ENCODE measurements at regions not wholly inside any gene's neighbourhood (a gene's known extent, or its start where the extent isn't known, plus 50 kb on each side); places are given as distances from the start of the nearest gene placed in this dataset.

GRCh38 chr16:8326232-8326631 is 264.1 kb downstream of the TMEM114 start:
- Mint-ChIP-seq H3K4me3 (no peak overlapping the region), H3K4me1 (ENCODE audit: low read depth in 2 of 2) (no peaks in the 10 kb centered on the region), H3K9me3 (peaks cover 3 to 12% of the 10 kb centered on the region in 2 donors), H3K27me3 (no peaks in the 10 kb centered on the region), H3K36me3 (ENCODE audit: insufficient read depth) (no peaks in the 10 kb centered on the region), H3K27ac (no peak overlapping the region)
- no peak for ATAC-seq (replicated peaks)
- DNase-seq: no peak

GRCh38 chr16:8323153-8323552 is 267.2 kb downstream of the TMEM114 start:
- Mint-ChIP-seq H3K27ac (no peak overlapping the region), H3K4me1 (ENCODE audit: low read depth in 2 of 2) (no peaks in the 10 kb centered on the region), H3K4me3 (no peak overlapping the region), H3K9me3 (peaks cover 3 to 19% of the 10 kb centered on the region in 2 donors), H3K27me3 (no peaks in the 10 kb centered on the region), H3K36me3 (ENCODE audit: insufficient read depth) (no peaks in the 10 kb centered on the region)
- DNase-seq (no peak), ATAC-seq (replicated peaks) (no peak)

GRCh38 chr16:8320131-8320530 is 270.2 kb downstream of the TMEM114 start:
- Mint-ChIP-seq H3K27ac (no peak overlapping the region), H3K36me3 (ENCODE audit: insufficient read depth) (no peaks in the 10 kb centered on the region)
- ATAC-seq (replicated peaks): no peak

GRCh38 chr16:8310816-8311215 is 279.5 kb downstream of the TMEM114 start:
- no peak for DNase-seq
- H3K27ac Mint-ChIP-seq: no peak overlapping the region
- no peaks in the 10 kb centered on the region for H3K4me1 Mint-ChIP-seq (ENCODE audit: low read depth in 2 of 2)
- H3K36me3 Mint-ChIP-seq (ENCODE audit: insufficient read depth): no peaks in the 10 kb centered on the region
- H3K27me3 Mint-ChIP-seq: no peaks in the 10 kb centered on the region
- H3K9me3 Mint-ChIP-seq: peaks cover 0 to 10% of the 10 kb centered on the region in 2 donors
- no peak overlapping the region for H3K4me3 Mint-ChIP-seq
- ATAC-seq (replicated peaks): no peak

More at GRCh38 chr16:8320131-8320530, 270.2 kb downstream of the TMEM114 start:
- no peaks in the 10 kb centered on the region for H3K4me1 Mint-ChIP-seq (ENCODE audit: low read depth in 2 of 2)
- peaks cover 3 to 19% of the 10 kb centered on the region in 2 donors for H3K9me3 Mint-ChIP-seq
- no peaks in the 10 kb centered on the region for H3K27me3 Mint-ChIP-seq
- DNase-seq: no peak
- H3K4me3 Mint-ChIP-seq: no peak overlapping the region

- ATAC-seq (replicated peaks) (no peak), DNase-seq (no peak)
- no peak overlapping the region for H3K4me3 Mint-ChIP-seq
- H3K9me3 Mint-ChIP-seq: peaks cover 0 to 10% of the 10 kb centered on the region in 2 donors
- no peaks in the 10 kb centered on the region for H3K4me1 Mint-ChIP-seq (ENCODE audit: low read depth in 2 of 2)
- no peaks in the 10 kb centered on the region for H3K36me3 Mint-ChIP-seq (ENCODE audit: insufficient read depth)
- no peaks in the 10 kb centered on the region for H3K27me3 Mint-ChIP-seq
- H3K27ac Mint-ChIP-seq: no peak overlapping the region
Observed at GRCh38 chr16:8310323-8310722, 280.0 kb downstream of the TMEM114 start.

GRCh38 chr16:8305201-8305600 is 285.1 kb downstream of the TMEM114 start:
- Mint-ChIP-seq H3K4me3 (no peak overlapping the region), H3K27me3 (no peaks in the 10 kb centered on the region), H3K9me3 (peaks cover 10 to 12% of the 10 kb centered on the region in 2 donors), H3K27ac (no peak overlapping the region), H3K4me1 (ENCODE audit: low read depth in 2 of 2) (no peaks in the 10 kb centered on the region), H3K36me3 (ENCODE audit: insufficient read depth) (no peaks in the 10 kb centered on the region)
- ATAC-seq (replicated peaks) (no peak), DNase-seq (no peak)

- peaks cover 15 to 25% of the 10 kb centered on the region in 2 donors for H3K9me3 Mint-ChIP-seq
- no peak for ATAC-seq (replicated peaks)
- DNase-seq: no peak
Observed at GRCh38 chr16:8299635-8300034, 290.7 kb downstream of the TMEM114 start.

GRCh38 chr16:8295513-8296237 is 294.6 kb downstream of the TMEM114 start:
- H3K4me1 Mint-ChIP-seq (ENCODE audit: low read depth in 2 of 2): no peaks in the 10 kb centered on the region
- no peaks in the 10 kb centered on the region for H3K36me3 Mint-ChIP-seq (ENCODE audit: insufficient read depth)
- ATAC-seq (replicated peaks): no peak
- peaks cover 13 to 14% of the 10 kb centered on the region in 2 donors for H3K9me3 Mint-ChIP-seq
- DNase-seq: no peak
- no peak overlapping the region for H3K4me3 Mint-ChIP-seq
- H3K27ac Mint-ChIP-seq: no peak overlapping the region
- no peaks in the 10 kb centered on the region for H3K27me3 Mint-ChIP-seq

More at GRCh38 chr16:8299635-8300034, 290.7 kb downstream of the TMEM114 start:
- Mint-ChIP-seq H3K27ac (no peak overlapping the region), H3K4me1 (ENCODE audit: low read depth in 2 of 2) (no peaks in the 10 kb centered on the region), H3K36me3 (ENCODE audit: insufficient read depth) (no peaks in the 10 kb centered on the region), H3K27me3 (no peaks in the 10 kb centered on the region), H3K4me3 (no peak overlapping the region)

- no peaks in the 10 kb centered on the region for H3K4me1 Mint-ChIP-seq (ENCODE audit: low read depth in 2 of 2)
- no peak overlapping the region for H3K27ac Mint-ChIP-seq
- H3K4me3 Mint-ChIP-seq: no peak overlapping the region
- peaks cover 12 to 13% of the 10 kb centered on the region in 2 donors for H3K9me3 Mint-ChIP-seq
- ATAC-seq (replicated peaks) (no peak), DNase-seq (no peak)
- no peaks in the 10 kb centered on the region for H3K27me3 Mint-ChIP-seq
- H3K36me3 Mint-ChIP-seq (ENCODE audit: insufficient read depth): no peaks in the 10 kb centered on the region
Observed at GRCh38 chr16:8293413-8293812, 296.9 kb downstream of the TMEM114 start.

- ATAC-seq (replicated peaks): no peak
- no peak overlapping the region for H3K27ac Mint-ChIP-seq
Observed at GRCh38 chr16:8292271-8292670, 298.0 kb downstream of the TMEM114 start.

GRCh38 chr16:8286348-8286747 is 304.0 kb downstream of the TMEM114 start:
- Mint-ChIP-seq H3K36me3 (ENCODE audit: insufficient read depth) (no peaks in the 10 kb centered on the region), H3K27me3 (no peaks in the 10 kb centered on the region), H3K9me3 (peaks cover 0 to 7% of the 10 kb centered on the region in 2 donors), H3K4me3 (no peak overlapping the region), H3K27ac (no peak overlapping the region), H3K4me1 (ENCODE audit: low read depth in 2 of 2) (no peaks in the 10 kb centered on the region)
- DNase-seq: no peak
- no peak for ATAC-seq (replicated peaks)

More at GRCh38 chr16:8292271-8292670, 298.0 kb downstream of the TMEM114 start:
- H3K9me3 Mint-ChIP-seq: peaks cover 11 to 12% of the 10 kb centered on the region in 2 donors
- no peak overlapping the region for H3K4me3 Mint-ChIP-seq
- no peaks in the 10 kb centered on the region for H3K27me3 Mint-ChIP-seq
- no peaks in the 10 kb centered on the region for H3K4me1 Mint-ChIP-seq (ENCODE audit: low read depth in 2 of 2)
- no peak for DNase-seq
- no peaks in the 10 kb centered on the region for H3K36me3 Mint-ChIP-seq (ENCODE audit: insufficient read depth)

- H3K27me3 Mint-ChIP-seq: no peaks in the 10 kb centered on the region
Observed at GRCh38 chr16:8283195-8283594, 307.1 kb downstream of the TMEM114 start.

GRCh38 chr16:8278031-8278580 is 312.2 kb downstream of the TMEM114 start:
- Mint-ChIP-seq H3K36me3 (ENCODE audit: insufficient read depth) (no peaks in the 10 kb centered on the region), H3K27me3 (no peaks in the 10 kb centered on the region), H3K4me1 (ENCODE audit: low read depth in 2 of 2) (no peaks in the 10 kb centered on the region), H3K9me3 (peaks cover 8 to 17% of the 10 kb centered on the region in 2 donors), H3K4me3 (no peak overlapping the region), H3K27ac (no peak overlapping the region)
- ATAC-seq (replicated peaks) (no peak), DNase-seq (no peak)

More at GRCh38 chr16:8283195-8283594, 307.1 kb downstream of the TMEM114 start:
- Mint-ChIP-seq H3K4me3 (no peak overlapping the region), H3K4me1 (ENCODE audit: low read depth in 2 of 2) (no peaks in the 10 kb centered on the region), H3K36me3 (ENCODE audit: insufficient read depth) (no peaks in the 10 kb centered on the region), H3K27ac (no peak overlapping the region), H3K9me3 (peaks cover 0 to 8% of the 10 kb centered on the region in 2 donors)
- ATAC-seq (replicated peaks) (no peak), DNase-seq (no peak)

- Mint-ChIP-seq H3K27ac (no peak overlapping the region), H3K36me3 (ENCODE audit: insufficient read depth) (no peaks in the 10 kb centered on the region), H3K9me3 (peaks cover 13 to 25% of the 10 kb centered on the region in 2 donors), H3K27me3 (no peaks in the 10 kb centered on the region), H3K4me3 (no peak overlapping the region), H3K4me1 (ENCODE audit: low read depth in 2 of 2) (no peaks in the 10 kb centered on the region)
- DNase-seq: no peak
- ATAC-seq (replicated peaks): no peak
Observed at GRCh38 chr16:8271344-8271743, 319.0 kb downstream of the TMEM114 start.

All from effector memory CD8-positive, alpha-beta T cell (primary cell).